ENCODE measurements at regions not wholly inside any gene's neighbourhood (a gene's known extent, or its start where the extent isn't known, plus 50 kb on each side); places are given as distances from the start of the nearest gene placed in this dataset.

DNA sequence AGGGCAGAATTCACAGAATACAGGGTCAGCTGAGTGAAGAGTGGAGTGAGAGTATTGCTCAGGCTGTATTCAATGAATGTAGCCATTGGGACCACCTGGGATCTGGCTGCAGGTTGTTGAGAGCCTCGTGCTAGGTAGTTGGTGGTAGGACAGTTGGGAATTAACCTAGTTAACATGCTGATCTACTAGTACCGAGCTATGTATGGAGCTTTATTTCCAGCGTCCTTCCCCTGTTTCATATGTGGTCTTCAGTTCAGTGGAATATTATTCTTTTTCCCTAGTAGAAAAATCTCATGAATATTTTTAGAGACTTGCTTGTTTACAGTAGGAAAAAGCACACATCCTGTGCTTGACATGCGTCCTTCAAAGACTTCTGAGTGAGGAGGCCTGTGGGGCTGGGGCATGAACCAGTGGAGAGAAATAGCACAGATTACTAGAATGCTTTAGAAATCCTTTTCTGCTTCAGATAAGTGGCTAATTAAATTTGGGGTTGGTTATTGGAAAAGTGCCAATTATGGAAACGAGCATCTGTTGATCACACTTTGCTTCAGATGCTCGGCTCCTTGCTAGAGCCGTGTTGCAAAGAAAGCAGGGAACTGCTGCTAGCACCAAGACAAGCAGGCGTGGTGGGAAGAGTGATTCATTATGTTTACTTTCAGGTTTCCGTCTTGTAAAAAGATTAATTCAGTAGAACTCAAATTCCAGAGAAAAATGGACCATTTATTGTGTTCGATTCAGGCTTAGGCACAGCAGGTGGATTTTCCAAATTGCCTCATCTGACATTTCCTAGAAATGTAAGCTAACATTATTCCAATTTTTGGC is 53.6 kb downstream of the ARF6 start:
- H3K4me1 Mint-ChIP-seq (ENCODE audit: low read depth in 2 of 2): peaks cover 44 to 64% of the 10 kb centered on the region in 2 donors
- DNase-seq (no peak), ATAC-seq (replicated peaks) (no peak)
- peaks cover 0 to 15% of the 10 kb centered on the region in 2 donors for H3K9me3 Mint-ChIP-seq
- H3K27ac Mint-ChIP-seq: peak overlapping the region; percentile 90 to 95
- H3K27me3 Mint-ChIP-seq: no peaks in the 10 kb centered on the region
- no peaks in the 10 kb centered on the region for H3K36me3 Mint-ChIP-seq (ENCODE audit: insufficient read depth)
- peak overlapping the region; percentile 46 to 53 for H3K4me3 Mint-ChIP-seq

DNA sequence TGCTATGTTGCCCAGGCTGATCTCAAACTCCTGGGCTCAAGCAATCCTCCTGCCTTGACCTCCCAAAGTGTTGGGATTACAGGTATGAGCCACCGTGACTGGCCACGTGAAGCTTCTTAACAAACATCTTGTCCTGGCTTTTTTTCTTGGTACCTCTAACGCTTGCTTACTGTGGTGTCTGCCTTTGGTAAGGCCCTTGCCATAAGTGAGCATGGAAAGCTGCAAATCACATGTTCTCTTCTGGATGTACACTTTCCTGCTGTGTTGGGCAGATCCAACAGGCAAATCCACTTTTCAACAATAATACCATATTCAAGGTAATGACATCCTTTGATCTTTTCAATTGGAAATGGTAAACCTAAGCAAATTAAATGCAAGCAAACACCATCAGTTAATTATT is 54.6 kb downstream of the ARF6 start:
- ATAC-seq (replicated peaks) (no peak), DNase-seq (no peak)
- no peak overlapping the region for H3K4me3 Mint-ChIP-seq
- H3K4me1 Mint-ChIP-seq (ENCODE audit: low read depth in 2 of 2): peaks cover 44 to 62% of the 10 kb centered on the region in 2 donors
- H3K36me3 Mint-ChIP-seq (ENCODE audit: insufficient read depth): no peaks in the 10 kb centered on the region
- peak overlapping the region in 1 of 2 donors; percentile 95 for H3K27ac Mint-ChIP-seq
- H3K9me3 Mint-ChIP-seq: peaks cover 0 to 11% of the 10 kb centered on the region in 2 donors
- H3K27me3 Mint-ChIP-seq: no peaks in the 10 kb centered on the region

DNA sequence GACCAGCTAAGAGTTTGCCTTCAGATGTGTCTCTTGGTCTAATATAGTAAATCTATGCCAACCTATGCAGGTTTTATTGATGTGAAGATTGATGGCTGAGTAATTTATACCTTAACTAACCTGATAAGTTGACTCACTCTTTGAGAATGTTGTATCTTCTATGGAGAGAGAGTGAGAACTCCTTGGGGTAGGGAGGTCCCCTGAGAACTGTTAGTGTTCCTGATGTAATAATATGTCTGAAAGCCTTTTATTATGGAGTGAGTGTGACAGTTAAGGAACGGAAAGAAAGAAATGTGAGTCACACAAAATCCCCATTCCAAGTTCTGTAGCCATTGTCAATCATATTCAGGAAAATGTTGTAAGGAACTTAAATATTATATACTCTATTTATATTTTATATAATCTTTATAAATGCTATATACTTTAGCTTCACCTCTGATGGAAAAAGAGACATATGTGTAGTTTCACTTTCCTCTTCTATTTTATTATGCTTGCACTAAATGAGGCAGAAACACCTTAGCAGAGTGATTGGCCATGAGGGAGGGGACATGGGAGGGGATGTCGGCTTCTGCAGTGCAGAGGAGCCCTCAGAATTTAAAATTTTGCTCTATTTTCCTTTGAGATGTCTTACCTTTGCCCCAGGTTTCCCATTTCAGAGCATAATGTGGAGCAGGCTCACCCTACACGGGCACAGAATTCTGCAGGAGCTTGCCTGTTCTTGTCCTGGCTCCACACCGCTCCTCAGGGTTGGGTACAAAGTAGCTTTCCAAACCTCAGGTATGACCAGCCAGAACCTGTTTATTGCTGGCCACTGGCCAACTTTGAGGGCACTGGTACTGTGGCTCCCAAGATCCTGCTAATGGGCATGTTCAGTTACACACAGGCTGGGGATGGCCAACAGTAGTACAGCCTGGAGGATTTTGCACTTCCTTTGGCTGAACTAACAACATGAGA is 57.7 kb downstream of the ARF6 start:
- peak overlapping the region in 1 of 2 donors; percentile 38 for H3K27ac Mint-ChIP-seq
- no peak for ATAC-seq (replicated peaks)
- H3K4me1 Mint-ChIP-seq (ENCODE audit: low read depth in 2 of 2): peaks cover 28 to 39% of the 10 kb centered on the region in 2 donors
- DNase-seq: no peak
- H3K36me3 Mint-ChIP-seq (ENCODE audit: insufficient read depth): no peaks in the 10 kb centered on the region
- H3K4me3 Mint-ChIP-seq: peak overlapping the region in 1 of 2 donors; percentile 5
- no peaks in the 10 kb centered on the region for H3K9me3 Mint-ChIP-seq
- H3K27me3 Mint-ChIP-seq: no peaks in the 10 kb centered on the region

DNA sequence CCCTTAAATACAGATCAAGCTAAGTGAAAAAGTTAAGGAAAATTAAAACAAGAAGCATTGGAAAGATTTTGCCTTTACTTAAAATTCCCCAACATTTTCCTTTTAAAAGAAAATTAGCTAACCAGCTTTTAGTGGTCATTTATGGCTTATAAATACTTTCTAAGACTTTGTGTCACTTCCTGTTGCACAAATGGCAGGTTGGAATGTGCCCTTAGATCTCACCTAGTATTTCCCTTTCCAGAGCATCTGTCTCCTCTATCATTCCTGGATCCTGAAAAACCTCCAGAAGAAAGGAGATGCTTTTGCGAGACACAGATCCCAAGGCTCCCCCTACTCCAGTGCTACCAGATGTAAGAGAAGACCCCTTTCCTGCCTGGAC is 58.3 kb downstream of the ARF6 start:
- ATAC-seq (replicated peaks): no peak
- no peaks in the 10 kb centered on the region for H3K27me3 Mint-ChIP-seq

DNA sequence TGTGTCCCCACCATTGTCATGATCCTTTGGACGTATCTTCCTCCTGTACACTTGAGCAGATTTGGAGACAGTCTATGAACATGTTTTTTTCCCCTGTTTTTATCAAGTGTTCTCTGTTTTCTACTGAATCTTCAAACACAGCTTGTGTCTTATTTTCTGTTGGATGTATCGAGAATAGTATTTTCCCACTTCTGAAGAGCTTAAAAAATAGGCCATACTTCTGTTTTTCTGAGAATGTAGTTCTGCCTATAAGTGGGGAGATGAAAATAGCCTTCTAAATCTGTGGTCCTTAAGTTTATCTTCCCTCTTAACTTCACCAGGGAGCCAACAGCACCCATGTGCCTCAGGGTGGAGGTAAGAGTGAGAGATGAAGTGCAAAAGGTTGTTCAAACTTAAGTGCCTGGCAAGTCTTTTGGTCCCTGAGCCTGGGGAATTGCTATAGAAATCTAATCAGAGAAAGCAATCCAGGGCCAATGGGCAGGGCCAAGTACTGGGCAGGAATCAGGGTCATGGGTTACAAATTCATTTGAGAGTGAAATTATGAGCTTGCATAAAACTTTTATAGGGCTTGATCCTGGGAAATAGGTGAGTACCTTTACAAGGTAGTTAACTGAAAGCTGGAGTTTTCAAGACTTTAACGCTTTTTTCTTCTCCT is 58.9 kb downstream of the ARF6 start:
- H3K27me3 Mint-ChIP-seq: no peaks in the 10 kb centered on the region
- peak overlapping the region in 1 of 2 donors; percentile 35 for H3K27ac Mint-ChIP-seq
- ATAC-seq (replicated peaks) (no peak), DNase-seq (no peak)
- peaks cover 15 to 26% of the 10 kb centered on the region in 2 donors for H3K4me1 Mint-ChIP-seq (ENCODE audit: low read depth in 2 of 2)
- H3K4me3 Mint-ChIP-seq: no peak overlapping the region
- H3K36me3 Mint-ChIP-seq (ENCODE audit: insufficient read depth): no peaks in the 10 kb centered on the region
- H3K9me3 Mint-ChIP-seq: no peaks in the 10 kb centered on the region

More for the DNA sequence above, 58.3 kb downstream of the ARF6 start:
- Mint-ChIP-seq H3K9me3 (no peaks in the 10 kb centered on the region), H3K4me1 (ENCODE audit: low read depth in 2 of 2) (peaks cover 21 to 32% of the 10 kb centered on the region in 2 donors), H3K4me3 (no peak overlapping the region), H3K27ac (peak overlapping the region in 1 of 2 donors; percentile 38), H3K36me3 (ENCODE audit: insufficient read depth) (no peaks in the 10 kb centered on the region)
- no peak for DNase-seq

DNA sequence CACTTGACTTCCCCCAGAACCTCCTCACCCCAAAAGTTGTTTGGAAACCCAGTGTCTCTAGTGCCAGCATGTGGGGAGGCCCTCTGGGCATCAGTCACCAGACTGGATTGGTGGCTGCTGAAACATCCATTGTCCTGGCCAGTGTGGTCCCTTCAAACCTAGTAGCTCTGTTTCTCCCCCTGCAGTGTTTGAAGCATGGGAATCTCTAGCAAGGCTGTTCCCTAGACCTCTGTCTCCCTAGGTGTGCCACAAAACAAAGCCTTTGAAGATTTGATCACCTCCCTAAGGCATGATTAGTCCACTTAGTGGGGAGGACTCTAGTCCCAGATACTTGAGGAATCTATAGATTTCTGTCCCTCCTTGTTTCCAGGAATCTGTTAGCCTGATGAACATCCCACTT is 60.3 kb downstream of the ARF6 start:
- Mint-ChIP-seq H3K27ac (no peak overlapping the region), H3K36me3 (ENCODE audit: insufficient read depth) (no peaks in the 10 kb centered on the region), H3K27me3 (no peaks in the 10 kb centered on the region), H3K9me3 (no peaks in the 10 kb centered on the region), H3K4me1 (ENCODE audit: low read depth in 2 of 2) (peaks cover 12 to 17% of the 10 kb centered on the region in 2 donors), H3K4me3 (no peak overlapping the region)
- ATAC-seq (replicated peaks) (no peak), DNase-seq (no peak)

DNA sequence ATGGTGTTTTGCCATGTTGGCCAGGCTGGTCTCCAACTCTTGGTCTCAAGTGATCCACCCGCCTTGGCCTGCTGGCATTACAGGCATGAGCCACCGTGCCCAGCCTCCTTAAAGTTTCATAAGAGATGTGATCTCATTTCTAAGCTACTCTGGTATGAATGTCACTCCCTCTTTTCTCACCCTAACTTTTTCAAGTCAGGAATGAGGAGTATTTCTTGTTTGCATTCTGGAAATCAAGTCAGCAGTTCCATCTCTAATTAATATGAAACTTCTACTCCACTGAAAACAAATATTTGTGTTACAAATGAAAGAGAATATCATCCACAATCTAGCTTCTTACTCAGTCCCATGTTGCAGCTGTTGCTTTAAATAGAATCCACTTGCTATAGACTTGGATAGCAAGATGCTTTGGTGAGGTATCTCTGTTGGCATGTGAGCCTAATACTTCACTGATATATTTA is 61.3 kb downstream of the ARF6 start:
- no peak for DNase-seq
- Mint-ChIP-seq H3K36me3 (ENCODE audit: insufficient read depth) (no peaks in the 10 kb centered on the region), H3K27me3 (no peaks in the 10 kb centered on the region), H3K4me3 (no peak overlapping the region), H3K9me3 (no peaks in the 10 kb centered on the region), H3K4me1 (ENCODE audit: low read depth in 2 of 2) (peaks cover 9 to 11% of the 10 kb centered on the region in 2 donors), H3K27ac (no peak overlapping the region)
- no peak for ATAC-seq (replicated peaks)

DNA sequence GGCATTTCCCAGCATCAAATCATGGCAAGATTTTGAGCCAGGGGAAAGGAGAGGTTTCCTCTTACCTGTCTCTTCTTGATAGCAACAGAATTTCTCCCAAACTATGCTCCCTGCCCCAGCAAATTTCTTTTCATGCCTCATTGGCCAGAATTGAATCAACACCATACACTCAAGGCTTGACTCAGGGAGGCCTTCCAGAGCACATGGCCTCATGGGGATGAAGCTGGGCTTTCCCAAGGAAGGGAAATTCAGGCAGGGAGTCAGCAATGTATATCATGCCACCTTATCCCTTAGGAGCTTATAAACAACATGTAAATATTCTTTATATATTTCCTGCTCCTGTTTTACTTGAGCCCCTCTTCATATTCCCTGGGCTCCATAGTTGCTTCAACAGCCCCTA is 62.1 kb downstream of the ARF6 start:
- no peak overlapping the region for H3K4me3 Mint-ChIP-seq
- H3K36me3 Mint-ChIP-seq (ENCODE audit: insufficient read depth): no peaks in the 10 kb centered on the region
- DNase-seq (no peak), ATAC-seq (replicated peaks) (no peak)
- no peaks in the 10 kb centered on the region for H3K27me3 Mint-ChIP-seq
- no peak overlapping the region for H3K27ac Mint-ChIP-seq
- peaks cover 9 to 11% of the 10 kb centered on the region in 2 donors for H3K4me1 Mint-ChIP-seq (ENCODE audit: low read depth in 2 of 2)
- H3K9me3 Mint-ChIP-seq: no peaks in the 10 kb centered on the region

DNA sequence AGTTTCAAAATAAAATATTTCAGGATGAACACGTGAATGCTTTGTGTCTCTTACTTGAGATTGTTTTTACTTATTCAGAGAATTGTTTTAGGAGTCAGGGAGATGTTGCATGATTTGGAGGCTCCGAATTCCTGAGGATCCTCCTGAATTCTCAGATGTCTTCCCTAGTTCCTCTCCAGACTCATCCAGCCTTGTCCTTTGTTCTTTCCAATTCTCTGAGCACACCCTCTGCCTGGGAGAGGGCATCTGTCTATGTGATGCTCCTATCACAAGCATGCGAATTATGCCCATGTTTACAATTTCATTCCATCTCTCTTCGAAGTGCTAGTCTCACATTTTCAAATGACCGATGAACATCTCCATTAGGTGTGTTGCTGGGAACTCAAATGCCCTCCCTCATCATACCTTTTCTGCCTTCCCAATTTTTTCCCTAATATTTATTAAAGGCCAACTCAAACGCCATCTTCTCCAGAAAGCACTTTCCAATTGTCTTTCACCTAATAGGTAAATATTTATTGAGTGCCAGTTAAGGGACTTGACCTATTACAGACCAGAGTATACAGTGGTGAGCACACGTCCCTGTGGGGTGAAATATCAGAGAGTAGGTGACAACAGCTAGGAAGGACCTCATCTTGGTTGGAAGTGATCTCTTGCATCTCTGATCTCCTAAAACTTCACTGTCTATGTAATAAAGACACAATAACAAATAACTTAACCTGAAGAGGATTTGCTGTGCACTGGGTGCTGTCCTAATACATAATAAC is 64.4 kb downstream of the ARF6 start:
- H3K9me3 Mint-ChIP-seq: no peaks in the 10 kb centered on the region
- H3K36me3 Mint-ChIP-seq (ENCODE audit: insufficient read depth): no peaks in the 10 kb centered on the region
- no peak overlapping the region for H3K4me3 Mint-ChIP-seq
- no peaks in the 10 kb centered on the region for H3K4me1 Mint-ChIP-seq (ENCODE audit: low read depth in 2 of 2)
- H3K27ac Mint-ChIP-seq: no peak overlapping the region
- no peaks in the 10 kb centered on the region for H3K27me3 Mint-ChIP-seq
- no peak for DNase-seq
- ATAC-seq (replicated peaks): no peak

DNA sequence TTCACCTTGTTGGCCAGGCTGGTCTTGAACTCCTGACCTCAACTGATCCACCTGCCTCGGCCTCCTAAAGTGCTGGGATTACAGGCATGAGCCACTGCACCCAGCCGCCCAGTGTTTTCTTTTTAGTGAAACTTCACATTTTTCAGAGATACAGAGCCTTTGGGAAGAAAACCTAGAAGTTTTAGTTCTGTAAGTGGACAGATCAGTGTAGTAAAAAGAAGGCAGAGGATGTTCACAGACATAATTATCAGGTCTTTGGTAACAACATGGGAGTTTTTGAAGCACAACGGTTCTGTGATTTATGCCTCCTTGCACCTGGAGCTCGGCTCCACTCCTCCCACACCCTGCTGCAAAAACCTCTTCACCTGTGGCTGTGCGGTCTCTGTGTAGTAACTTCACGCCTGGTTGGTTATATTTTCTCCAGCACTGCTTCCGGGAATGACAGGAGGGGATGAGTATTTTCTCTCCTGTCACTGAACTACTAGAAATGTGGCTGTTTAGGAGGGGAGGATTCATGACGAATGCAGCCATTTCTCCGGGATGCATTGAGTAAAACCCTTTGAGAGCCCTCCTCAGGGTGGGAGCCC is 67.0 kb downstream of the ARF6 start:
- Mint-ChIP-seq H3K27me3 (no peaks in the 10 kb centered on the region), H3K9me3 (no peaks in the 10 kb centered on the region), H3K36me3 (ENCODE audit: insufficient read depth) (no peaks in the 10 kb centered on the region), H3K27ac (no peak overlapping the region), H3K4me3 (peak overlapping the region in 1 of 2 donors; percentile 19), H3K4me1 (ENCODE audit: low read depth in 2 of 2) (no peaks in the 10 kb centered on the region)
- ATAC-seq (replicated peaks): peak; percentile 50
- no peak for DNase-seq

DNA sequence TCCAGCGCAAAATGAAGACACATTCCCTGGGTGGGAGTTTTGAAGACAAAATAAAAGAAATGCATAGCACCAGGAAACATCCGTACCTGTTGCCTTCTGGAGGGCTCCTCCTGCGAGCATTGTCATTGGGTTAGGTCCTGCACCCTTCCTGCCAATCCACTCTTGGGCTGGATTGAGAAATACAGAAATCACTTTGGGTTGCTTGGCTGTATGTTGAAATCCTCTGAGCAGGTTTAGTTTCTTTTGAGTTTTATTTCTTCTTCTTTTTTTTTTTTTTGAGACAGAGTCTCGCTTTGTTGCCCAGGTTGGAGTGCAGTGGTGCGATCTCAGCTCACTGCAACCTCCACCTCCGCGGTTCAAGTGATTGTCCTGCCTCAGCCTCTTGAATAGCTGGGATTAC is 67.6 kb downstream of the ARF6 start:
- H3K27me3 Mint-ChIP-seq: no peaks in the 10 kb centered on the region
- H3K36me3 Mint-ChIP-seq (ENCODE audit: insufficient read depth): no peaks in the 10 kb centered on the region
- H3K4me1 Mint-ChIP-seq (ENCODE audit: low read depth in 2 of 2): no peaks in the 10 kb centered on the region
- no peak overlapping the region for H3K4me3 Mint-ChIP-seq
- no peaks in the 10 kb centered on the region for H3K9me3 Mint-ChIP-seq
- DNase-seq (no peak), ATAC-seq (replicated peaks) (no peak)
- H3K27ac Mint-ChIP-seq: peak overlapping the region in 1 of 2 donors; percentile 49

Measured in effector memory CD8-positive, alpha-beta T cell (primary cell).